H9 (cell line): ENCODE measurements at regions not wholly inside any gene's neighbourhood (a gene's known extent, or its start where the extent isn't known, plus 50 kb on each side); places are given as distances from the start of the nearest gene placed in this dataset.

Source experiments
- DNase-seq: peaks from one replicate; pipeline ENCODE4 v3.0.0-alpha.2; 2017
- H2AFZ ChIP-seq: one replicate; pipeline ENCODE4 v1.6.1; 2013; ENCODE audit warnings: mild to moderate bottlenecking, low read length, control low read depth, moderate library complexity
- H2AK5ac ChIP-seq: 2 replicates; pipeline ENCODE4 v1.6.1; 2013; ENCODE audit warnings: low read length, control low read depth, mixed read lengths; ENCODE audit not compliant: insufficient read length
- H2BK120ac ChIP-seq: one replicate; pipeline ENCODE4 v1.6.1; 2013; ENCODE audit warnings: low read depth, mild to moderate bottlenecking, low read length, control low read depth, inconsistent platforms; ENCODE audit not compliant: poor library complexity, severe bottlenecking
- H2BK12ac ChIP-seq: 2 replicates; pipeline ENCODE4 v1.6.1; 2013; ENCODE audit warnings: low read length, control low read depth, mixed read lengths, low read depth; ENCODE audit not compliant: insufficient read length
- H2BK15ac ChIP-seq: 2 replicates; pipeline ENCODE4 v1.6.1; 2013; ENCODE audit warnings: low read depth, low read length, control low read depth
- H2BK20ac ChIP-seq: one replicate; pipeline ENCODE4 v1.6.1; 2013; ENCODE audit warnings: low read depth, mild to moderate bottlenecking, low read length, control low read depth, inconsistent platforms; ENCODE audit not compliant: poor library complexity, severe bottlenecking
- H2BK5ac ChIP-seq: 2 replicates; pipeline ENCODE4 v1.6.1; 2013; ENCODE audit warnings: low read length, control low read depth, mixed read lengths; ENCODE audit not compliant: insufficient read length
- H3K14ac ChIP-seq: 2 replicates; pipeline ENCODE4 v1.6.1; 2013; ENCODE audit warnings: low read length, control low read depth; ENCODE audit not compliant: insufficient read depth
- H3K18ac ChIP-seq: 2 replicates; pipeline ENCODE4 v1.6.1; 2013; ENCODE audit warnings: low read depth, mild to moderate bottlenecking, mixed read lengths, low read length, control low read depth; ENCODE audit not compliant: insufficient read length
- H3K23ac ChIP-seq: 2 replicates; pipeline ENCODE4 v1.6.1; 2013; ENCODE audit warnings: low read length, control low read depth, mixed read lengths, low read depth; ENCODE audit not compliant: insufficient read length
- H3K23me2 ChIP-seq: 2 replicates; pipeline ENCODE4 v1.6.1; 2013; ENCODE audit warnings: low read depth, mild to moderate bottlenecking, mixed read lengths, low read length, control low read depth; ENCODE audit not compliant: insufficient read length, poor library complexity, severe bottlenecking
- H3K27ac ChIP-seq: 2 replicates; pipeline ENCODE4 v1.5.1; 2013; ENCODE audit warnings: low read length, control low read depth, mixed read lengths, low read depth; ENCODE audit not compliant: insufficient read length
- H3K27me3 ChIP-seq: 2 replicates; pipeline ENCODE4 v1.6.1; 2013; ENCODE audit warnings: low read length, control low read depth, inconsistent platforms; ENCODE audit not compliant: insufficient read depth
- H3K4ac ChIP-seq: 2 replicates; pipeline ENCODE4 v1.6.1; 2013; ENCODE audit warnings: low read depth, mild to moderate bottlenecking, control low read depth, inconsistent platforms, low read length, moderate library complexity
- H3K4me1 ChIP-seq: 2 replicates; pipeline ENCODE4 v1.6.1; 2013; ENCODE audit warnings: low read length, control low read depth, inconsistent platforms; ENCODE audit not compliant: insufficient read depth
- H3K4me2 ChIP-seq: 2 replicates; pipeline ENCODE4 v1.6.1; 2013; ENCODE audit warnings: low read length, control low read depth, mixed read lengths; ENCODE audit not compliant: insufficient read length, insufficient read depth
- H3K56ac ChIP-seq: 2 replicates; pipeline ENCODE4 v1.6.1; 2013; ENCODE audit warnings: low read depth, mild to moderate bottlenecking, mixed read lengths, low read length, control low read depth; ENCODE audit not compliant: insufficient read length
- H3K79me1 ChIP-seq: 2 replicates; pipeline ENCODE4 v1.6.1; 2013; ENCODE audit warnings: low read depth, mild to moderate bottlenecking, moderate library complexity, low read length, control low read depth, inconsistent platforms; ENCODE audit not compliant: insufficient read depth, poor library complexity, severe bottlenecking
- H3K79me2 ChIP-seq: 2 replicates; pipeline ENCODE4 v1.6.1; 2013; ENCODE audit warnings: low read length, control low read depth, inconsistent platforms; ENCODE audit not compliant: insufficient read depth
- H3K9ac ChIP-seq: 2 replicates; pipeline ENCODE4 v1.6.1; 2013; ENCODE audit warnings: low read length, control low read depth, mixed read lengths; ENCODE audit not compliant: insufficient read length; ENCODE audit errors: extremely low read depth
- H3K9me3 ChIP-seq: one replicate; pipeline ENCODE4 v1.6.1; 2013; ENCODE audit warnings: low read depth, low read length, inconsistent platforms; ENCODE audit not compliant: control insufficient read depth
- H3T11ph ChIP-seq: one replicate; pipeline ENCODE4 v1.6.1; 2013; ENCODE audit warnings: mild to moderate bottlenecking, low read length, control low read depth, inconsistent platforms
- H4K20me1 ChIP-seq: one replicate; pipeline ENCODE4 v1.6.1; 2013; ENCODE audit not compliant: control insufficient read depth, insufficient read length, insufficient read depth
- H4K5ac ChIP-seq: 2 replicates; pipeline ENCODE4 v1.6.1; 2013; ENCODE audit warnings: low read depth, mild to moderate bottlenecking, mixed read lengths, low read length, control low read depth; ENCODE audit not compliant: insufficient read length
- H4K8ac ChIP-seq: replicated peaks from 2 replicates; pipeline ENCODE4 v1.6.1; 2013; ENCODE audit warnings: low read length, control low read depth, mixed read lengths, low read depth; ENCODE audit not compliant: insufficient read length
- H4K91ac ChIP-seq: 2 replicates; pipeline ENCODE4 v1.6.1; 2013; ENCODE audit warnings: low read depth, mild to moderate bottlenecking, moderate library complexity, mixed read lengths, low read length, control low read depth; ENCODE audit not compliant: insufficient read length
- H3K27ac Mint-ChIP-seq, 3 experiments: 2 replicates in 2 of 3; 3 replicates in 1 of 3; pipeline ENCODE4 v1.8.0; 2020 to 2021; ENCODE audit warnings: mixed read lengths in 3 of 3, mild to moderate bottlenecking in 1 of 3, moderate library complexity in 1 of 3
- H3K27me3 Mint-ChIP-seq: 2 replicates; pipeline ENCODE4 v1.8.0; 2021; ENCODE audit warnings: low read depth, mild to moderate bottlenecking, moderate library complexity, mixed read lengths
- H3K36me3 Mint-ChIP-seq, 3 experiments: 2 replicates in 2 of 3; 3 replicates in 1 of 3; pipeline ENCODE4 v1.8.0; 2020 to 2021; ENCODE audit warnings: low read depth in 3 of 3, mixed read lengths in 3 of 3; ENCODE audit not compliant: insufficient read depth in 1 of 3
- H3K4me1 Mint-ChIP-seq, 2 experiments: 2 replicates each; pipeline ENCODE4 v1.8.0; 2020; ENCODE audit warnings: mixed read lengths in 2 of 2
- H3K4me3 Mint-ChIP-seq, 2 experiments: 2 replicates in 1 of 2; 3 replicates in 1 of 2; pipeline ENCODE4 v1.8.0; 2020 to 2021; ENCODE audit warnings: mild to moderate bottlenecking in 2 of 2, mixed read lengths in 2 of 2, moderate library complexity in 1 of 2
- H3K9me3 Mint-ChIP-seq, 2 experiments: 2 replicates in 1 of 2; 3 replicates in 1 of 2; pipeline ENCODE4 v1.8.0; 2020; ENCODE audit warnings: mild to moderate bottlenecking in 2 of 2, mixed read lengths in 2 of 2, moderate library complexity in 1 of 2
- CTCF ChIP-seq: fragments of 200-600 bp; sonication (generic); conservative IDR thresholded peaks from 3 replicates; pipeline ENCODE4 v1.8.0; 2021; ENCODE audit warnings: antibody characterized with exemption, mild to moderate bottlenecking
- WGBS: extraction: QIAGEN DNeasy Blood & Tissue Kit; methylation state at CpG from one replicate; pipeline ENCODE4 v1.1.7; 2013; ENCODE audit warnings: missing lambda C conversion rate, low lambda C conversion rate, mixed read lengths; ENCODE audit not compliant: insufficient read length; ENCODE audit errors: extremely low coverage; 5-methylcytosine and 5-hydroxymethylcytosine counted together

DNA sequence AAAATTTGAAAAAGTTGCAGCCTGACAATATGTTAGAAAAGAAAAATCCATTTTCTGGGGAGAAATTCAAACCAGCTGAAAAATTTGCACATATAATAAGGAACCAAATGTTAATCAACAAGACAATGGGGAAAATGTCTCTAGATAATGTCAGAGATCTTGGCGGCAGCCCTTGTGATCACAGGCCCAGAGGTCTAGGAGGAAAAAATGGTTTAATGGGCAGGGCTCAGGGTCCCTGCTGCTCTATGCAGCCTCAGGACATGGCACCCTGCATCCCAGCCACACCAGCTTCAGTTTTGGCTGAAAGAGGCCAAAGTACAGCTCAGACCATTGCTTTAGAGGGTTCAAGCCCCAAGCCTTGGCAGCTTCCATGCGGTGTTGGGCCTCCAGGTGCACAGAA, 701.9 kb downstream of the IGSF11 start:
- no peak overlapping the region for H3K18ac ChIP-seq
- Mint-ChIP-seq H3K36me3 (peaks cover 13 to 29% (median 26%) of the 10 kb centered on the region in 3 experiments), H3K27me3 (peaks cover 2% of the 10 kb centered on the region; the same call in 1 of the 2 replicates), H3K9me3 (peaks cover 36 to 47% of the 10 kb centered on the region in 2 experiments), H3K27ac (no peak overlapping the region), H3K4me1 (no peaks in the 10 kb centered on the region), H3K4me3 (no peak overlapping the region)
- H2BK20ac ChIP-seq: no peak overlapping the region
- no peaks in the 10 kb centered on the region for H3K79me1 ChIP-seq
- H3K4me1 ChIP-seq: no peaks in the 10 kb centered on the region
- H3K27me3 ChIP-seq: no peaks in the 10 kb centered on the region
- no peak overlapping the region for H4K5ac ChIP-seq
- H4K20me1 ChIP-seq: no peaks in the 10 kb centered on the region
- H2BK12ac ChIP-seq: no peak overlapping the region
- H3K9me3 ChIP-seq: no peaks in the 10 kb centered on the region
- H2BK5ac ChIP-seq: no peak overlapping the region
- H3K23ac ChIP-seq: no peak overlapping the region
- H2BK15ac ChIP-seq: no peak overlapping the region
- no peak overlapping the region for H3K56ac ChIP-seq
- H4K91ac ChIP-seq: no peak overlapping the region
- H2AFZ ChIP-seq: no peak overlapping the region
- H2BK120ac ChIP-seq: no peak overlapping the region
- no peak for TF ChIP-seq CTCF
- H3K79me2 ChIP-seq: no peaks in the 10 kb centered on the region
- no peak for DNase-seq
- no peaks in the 10 kb centered on the region for H3K23me2 ChIP-seq
- H3T11ph ChIP-seq: no peak overlapping the region
- no peak overlapping the region for H3K4ac ChIP-seq
- no peak overlapping the region for H3K4me2 ChIP-seq
- H2AK5ac ChIP-seq: no peak overlapping the region
- H3K9ac ChIP-seq: no peak overlapping the region
- H3K27ac ChIP-seq: no peak overlapping the region
- H4K8ac ChIP-seq: no peak overlapping the region
- no CpG with 5 or more reads among the region's 2 CpGs for WGBS
- H3K14ac ChIP-seq: no peak overlapping the region
